ENCODE measurements at regions not wholly inside any gene's neighbourhood (a gene's known extent, or its start where the extent isn't known, plus 50 kb on each side); places are given as distances from the start of the nearest gene placed in this dataset.

GRCh38 chr4:81930506-81931238, 443.1 kb downstream of the HNRNPD start:
- H3K4me3 Mint-ChIP-seq (ENCODE audit: low read depth) = no peak overlapping the region
- TF ChIP-seq CTCF (IDR thresholded peaks at IDR 0.05; ENCODE audit: unreplicated experiment) = no peak
- no peak overlapping the region for H3K27ac Mint-ChIP-seq
- peaks cover 8% of the 10 kb centered on the region for H3K9me3 Mint-ChIP-seq (ENCODE audit: low read depth)
- no peaks in the 10 kb centered on the region for H3K27me3 Mint-ChIP-seq
- H3K36me3 Mint-ChIP-seq (ENCODE audit: insufficient read depth) = no peaks in the 10 kb centered on the region
- no peaks in the 10 kb centered on the region for H3K4me1 Mint-ChIP-seq (ENCODE audit: low read depth)
- DNase-seq (ENCODE audit: low spot score, unreplicated experiment) = no peak

- H3K9me3 Mint-ChIP-seq (ENCODE audit: low read depth) = no peaks in the 10 kb centered on the region
- no peaks in the 10 kb centered on the region for H3K36me3 Mint-ChIP-seq (ENCODE audit: insufficient read depth)
Measured at GRCh38 chr4:81923140-81923539, 450.7 kb downstream of the HNRNPD start.

GRCh38 chr4:81922313-81922712, 450.6 kb upstream of the RASGEF1B start:
- DNase-seq (ENCODE audit: low spot score, unreplicated experiment) = no peak
- peaks cover 6% of the 10 kb centered on the region for H3K4me1 Mint-ChIP-seq (ENCODE audit: low read depth)
- no peaks in the 10 kb centered on the region for H3K9me3 Mint-ChIP-seq (ENCODE audit: low read depth)
- peaks cover 9% of the 10 kb centered on the region for H3K27me3 Mint-ChIP-seq
- no peaks in the 10 kb centered on the region for H3K36me3 Mint-ChIP-seq (ENCODE audit: insufficient read depth)
- no peak overlapping the region for H3K4me3 Mint-ChIP-seq (ENCODE audit: low read depth)
- no peak for TF ChIP-seq CTCF (IDR thresholded peaks at IDR 0.05; ENCODE audit: unreplicated experiment)
- H3K27ac Mint-ChIP-seq = no peak overlapping the region

More at GRCh38 chr4:81923140-81923539, 450.7 kb downstream of the HNRNPD start:
- Mint-ChIP-seq H3K27ac (no peak overlapping the region), H3K4me1 (ENCODE audit: low read depth) (peaks cover 6% of the 10 kb centered on the region), H3K4me3 (ENCODE audit: low read depth) (no peak overlapping the region), H3K27me3 (peaks cover 9% of the 10 kb centered on the region)
- DNase-seq (ENCODE audit: low spot score, unreplicated experiment) = no peak
- TF ChIP-seq CTCF (IDR thresholded peaks at IDR 0.05; ENCODE audit: unreplicated experiment) = no peak

GRCh38 chr4:81921751-81922159, 450.0 kb upstream of the RASGEF1B start:
- DNase-seq (ENCODE audit: low spot score, unreplicated experiment) = no peak
- no peak overlapping the region for H3K4me3 Mint-ChIP-seq (ENCODE audit: low read depth)
- H3K27me3 Mint-ChIP-seq = peaks cover 9% of the 10 kb centered on the region
- H3K4me1 Mint-ChIP-seq (ENCODE audit: low read depth) = peaks cover 6% of the 10 kb centered on the region
- TF ChIP-seq CTCF (IDR thresholded peaks at IDR 0.05; ENCODE audit: unreplicated experiment) = no peak
- H3K27ac Mint-ChIP-seq = no peak overlapping the region
- H3K36me3 Mint-ChIP-seq (ENCODE audit: insufficient read depth) = no peaks in the 10 kb centered on the region
- no peaks in the 10 kb centered on the region for H3K9me3 Mint-ChIP-seq (ENCODE audit: low read depth)

GRCh38 chr4:81919810-81920209, 448.1 kb upstream of the RASGEF1B start:
- H3K27ac Mint-ChIP-seq = no peak overlapping the region
- peaks cover 9% of the 10 kb centered on the region for H3K27me3 Mint-ChIP-seq
- no peaks in the 10 kb centered on the region for H3K9me3 Mint-ChIP-seq (ENCODE audit: low read depth)
- no peak for TF ChIP-seq CTCF (IDR thresholded peaks at IDR 0.05; ENCODE audit: unreplicated experiment)
- DNase-seq (ENCODE audit: low spot score, unreplicated experiment) = no peak
- peaks cover 3% of the 10 kb centered on the region for H3K4me1 Mint-ChIP-seq (ENCODE audit: low read depth)
- no peak overlapping the region for H3K4me3 Mint-ChIP-seq (ENCODE audit: low read depth)
- H3K36me3 Mint-ChIP-seq (ENCODE audit: insufficient read depth) = no peaks in the 10 kb centered on the region
